Endothelial cell of umbilical vein (primary cell): ENCODE measurements at regions not wholly inside any gene's neighbourhood (a gene's known extent, or its start where the extent isn't known, plus 50 kb on each side); places are given as distances from the start of the nearest gene placed in this dataset.

Experiments used
- CTCF ChIP-seq, 2 donors: IDR thresholded peaks; 1 replicate in 1 of 2; 2 replicates in 1 of 2; pipeline ENCODE4 v1.5.1; 2011; ENCODE audit warnings: low read length in 2 of 2, mild to moderate bottlenecking in 2 of 2, moderate library complexity in 2 of 2, control low read depth in 1 of 2, inconsistent platforms in 1 of 2, low read depth in 1 of 2; ENCODE audit not compliant: insufficient read depth in 1 of 2; ENCODE audit errors: extremely low read depth in 1 of 2
- EZH2 ChIP-seq: IDR thresholded peaks from 2 replicates; pipeline ENCODE4 v1.6.1; 2012; ENCODE audit warnings: borderline replicate concordance, low read depth, mild to moderate bottlenecking, moderate library complexity, low read length, inconsistent platforms; ENCODE audit not compliant: severe bottlenecking
- GATA2 ChIP-seq: IDR thresholded peaks from 2 replicates; pipeline ENCODE4 v1.7.0; 2011; ENCODE audit warnings: low read depth, mild to moderate bottlenecking, moderate library complexity, mixed read lengths, low read length; ENCODE audit not compliant: insufficient read length, insufficient read depth
- POLR2A ChIP-seq: IDR thresholded peaks from 2 replicates; pipeline ENCODE4 v1.6.1; 2012; ENCODE audit warnings: low read depth, mild to moderate bottlenecking, control low read depth, low read length
- POLR2AphosphoS5 ChIP-seq: IDR thresholded peaks from 2 replicates; pipeline ENCODE4 v1.6.1; 2012; ENCODE audit warnings: low read depth, mild to moderate bottlenecking, control low read depth, low read length, moderate library complexity; ENCODE audit not compliant: insufficient read depth

GRCh38 chr20:11642866-11643265, 274.8 kb upstream of the BTBD3 start:
- TF ChIP-seq CTCF (IDR thresholded peaks at IDR 0.05; ENCODE audit: extremely low read depth in 1 of 2, insufficient read depth in 1 of 2, low read depth in 1 of 2, low read length in 2 of 2) (no peak), POLR2A (no peak), GATA2 (no peak), POLR2AphosphoS5 (no peak), EZH2 (no peak)
